Daoy (cell line): ENCODE measurements at regions not wholly inside any gene's neighbourhood (a gene's known extent, or its start where the extent isn't known, plus 50 kb on each side); places are given as distances from the start of the nearest gene placed in this dataset.
"Not testable (repeated sequence)": the region's sequence is repeated elsewhere in the genome, so short reads cannot be mapped to it uniquely, and the experiment has no call there.

ENCODE experiments used
- DNase-seq: peaks from one replicate; pipeline ENCODE4 v3.0.0-alpha.2; 2015; ENCODE audit warnings: low read depth

DNA sequence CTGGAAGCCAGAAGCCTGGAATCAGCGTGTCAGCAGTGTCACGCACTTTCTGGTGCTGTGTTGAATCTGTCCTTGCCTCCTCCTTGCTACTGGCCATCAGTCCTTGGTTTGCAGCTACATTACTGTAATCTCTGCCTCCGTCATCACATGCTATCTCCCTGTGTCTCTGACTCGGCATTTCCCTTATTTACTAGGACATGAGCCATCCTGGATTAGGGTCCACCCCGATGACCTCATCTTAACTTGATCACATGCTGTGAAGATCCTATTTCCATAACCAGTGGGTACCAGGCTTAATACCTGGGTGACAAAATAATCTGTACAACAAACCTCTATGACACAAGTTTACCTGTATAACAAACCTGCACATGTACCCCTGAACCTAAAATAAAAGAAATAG lies 518.0 kb upstream of the KLF6 start:
- peak; percentile 42 for DNase-seq

DNA sequence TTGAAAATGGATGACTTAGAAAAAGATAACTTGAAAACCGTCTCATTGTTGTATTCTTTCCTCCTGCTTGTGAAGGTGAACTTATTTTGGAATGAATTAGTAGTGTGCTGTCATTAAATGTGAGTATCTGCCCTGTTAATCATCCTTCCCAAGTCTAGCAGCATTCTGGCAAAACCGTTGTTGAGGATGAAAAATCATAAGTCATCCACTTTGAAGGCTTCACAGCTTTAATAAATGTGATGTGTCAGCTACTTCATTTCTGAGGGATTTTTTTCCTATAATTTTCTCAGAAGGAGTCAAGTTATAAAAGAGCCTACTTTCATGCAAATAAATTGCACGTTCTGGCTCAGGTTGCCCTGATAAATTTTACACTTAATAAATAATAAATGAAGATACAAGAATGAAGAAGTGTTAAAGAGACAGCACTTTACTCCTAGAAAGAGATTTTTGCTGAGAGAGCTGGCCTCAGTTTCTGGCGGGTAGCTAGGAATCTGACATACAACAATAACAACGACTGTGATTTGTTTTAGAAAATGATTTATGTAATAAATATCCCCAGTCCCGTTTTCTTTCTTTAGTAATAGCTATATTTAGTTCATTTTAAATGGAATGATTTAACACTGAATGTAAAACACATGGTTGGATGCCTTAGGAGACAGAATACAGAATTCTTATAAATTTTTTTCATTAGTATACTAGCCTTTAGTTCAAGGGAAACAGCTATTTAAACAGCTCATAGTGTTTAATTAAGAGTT lies 516.5 kb upstream of the KLF6 start:
- DNase-seq: no peak

DNA sequence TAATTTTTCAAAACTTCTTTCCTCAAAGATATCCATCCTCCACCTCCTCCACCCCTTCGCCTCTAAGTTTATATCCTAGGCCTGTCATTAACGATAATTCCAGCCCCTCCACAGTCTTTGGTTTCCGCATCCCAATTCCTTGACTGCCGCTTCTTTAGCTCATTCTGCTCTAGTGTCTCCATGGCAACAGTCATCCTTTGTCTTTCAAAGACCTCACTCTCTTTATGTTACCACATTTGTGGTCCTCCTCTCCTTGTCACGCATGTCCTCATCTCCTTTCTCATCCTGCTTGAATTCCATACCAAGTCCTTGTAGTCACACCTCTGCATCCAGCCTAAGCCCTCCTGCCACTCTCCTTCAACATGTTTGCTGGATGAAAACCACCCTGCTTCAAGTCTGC lies 511.2 kb upstream of the KLF6 start:
- DNase-seq: no peak

DNA sequence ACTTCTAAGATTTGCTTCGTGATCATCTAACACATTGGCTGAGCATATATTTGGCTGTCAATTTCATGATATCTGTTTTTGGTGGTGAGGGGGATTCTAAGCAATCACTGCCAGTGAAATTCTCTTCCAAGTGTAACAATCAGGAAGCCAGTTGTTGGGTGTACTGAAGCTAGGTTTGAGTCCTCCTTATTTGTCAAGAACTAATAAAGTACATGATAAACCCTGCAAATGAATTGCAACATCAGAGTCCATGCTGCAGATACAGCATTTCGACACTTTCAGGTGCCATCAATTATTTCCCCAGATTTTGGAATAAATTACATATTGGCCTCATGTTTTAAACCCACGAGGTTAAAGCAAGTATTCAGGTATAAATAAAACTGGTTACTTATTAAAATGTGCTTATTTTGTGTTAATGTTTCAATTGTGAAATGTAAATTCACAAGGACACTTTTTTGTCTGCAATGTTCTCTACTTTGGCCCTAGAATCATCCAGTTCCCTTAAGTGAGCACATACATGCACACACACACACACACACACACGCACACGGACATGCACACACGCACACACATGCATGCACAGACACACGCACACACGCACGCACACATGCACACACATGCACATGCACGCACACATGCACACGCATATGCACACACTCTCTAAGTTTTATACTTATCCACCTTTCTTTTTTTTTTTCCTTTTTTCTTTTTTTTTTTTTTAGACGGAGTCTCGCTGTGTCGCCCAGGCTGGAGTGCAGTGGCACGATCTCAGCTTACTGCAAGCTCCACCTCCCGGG lies 510.2 kb upstream of the KLF6 start:
- DNase-seq: no peak

DNA sequence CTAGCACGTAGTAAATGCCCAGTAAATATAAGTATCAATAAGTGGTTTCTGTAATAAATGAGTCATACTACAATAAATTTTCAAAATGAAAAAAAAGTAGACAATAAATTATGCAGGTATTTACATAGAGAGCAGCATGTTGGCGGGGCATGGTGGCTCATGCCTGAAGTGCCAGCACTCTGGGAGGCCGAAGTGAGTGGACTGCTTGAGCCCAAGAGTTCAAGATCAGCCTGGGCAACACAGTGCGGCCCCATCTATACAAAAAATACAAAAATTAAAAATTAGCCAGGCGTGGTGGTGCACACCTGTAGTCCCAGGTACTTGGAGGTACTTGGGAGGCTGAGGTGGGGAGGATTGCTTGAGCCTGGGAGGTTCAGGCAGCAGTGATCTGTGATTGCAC lies 509.3 kb upstream of the KLF6 start:
- no peak for DNase-seq

DNA sequence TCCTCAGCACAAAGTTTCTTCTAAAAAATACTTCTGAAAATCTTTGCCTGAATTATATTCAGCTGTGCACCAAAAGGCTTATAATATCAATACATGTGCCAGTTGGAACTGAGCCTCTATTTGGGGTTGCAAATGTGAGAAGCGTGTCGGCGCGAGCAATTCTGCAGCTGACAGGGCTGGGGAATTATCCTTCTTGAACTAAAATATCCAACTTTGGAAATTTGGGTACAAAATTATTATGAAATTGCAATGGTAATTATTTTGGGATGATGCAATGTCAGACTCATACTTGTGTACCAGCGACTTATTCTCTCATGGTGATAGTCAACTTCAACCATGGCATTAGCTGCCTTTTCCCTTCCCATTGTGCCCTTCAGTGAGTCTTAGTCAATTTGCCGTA lies 507.0 kb upstream of the KLF6 start:
- DNase-seq: no peak

DNA sequence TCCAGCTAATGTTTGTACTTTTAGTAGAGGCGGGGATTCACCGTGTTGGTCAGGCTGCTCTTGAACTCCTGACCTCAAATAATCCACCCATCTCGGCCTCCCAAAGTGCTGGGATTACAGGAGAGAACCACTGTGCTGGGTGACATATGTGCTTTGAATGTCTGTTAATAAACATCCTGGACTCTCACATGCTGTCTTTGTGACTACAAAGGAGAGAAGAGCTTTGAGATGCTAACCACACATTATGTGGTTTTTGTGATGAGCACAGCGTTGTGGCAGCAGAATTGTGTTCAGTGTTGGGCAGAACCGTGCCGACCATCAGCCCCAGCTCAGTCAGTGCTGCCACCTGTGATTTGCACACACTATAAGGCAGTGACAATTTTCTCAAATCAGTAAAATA lies 500.1 kb upstream of the KLF6 start:
- no peak for DNase-seq

DNA sequence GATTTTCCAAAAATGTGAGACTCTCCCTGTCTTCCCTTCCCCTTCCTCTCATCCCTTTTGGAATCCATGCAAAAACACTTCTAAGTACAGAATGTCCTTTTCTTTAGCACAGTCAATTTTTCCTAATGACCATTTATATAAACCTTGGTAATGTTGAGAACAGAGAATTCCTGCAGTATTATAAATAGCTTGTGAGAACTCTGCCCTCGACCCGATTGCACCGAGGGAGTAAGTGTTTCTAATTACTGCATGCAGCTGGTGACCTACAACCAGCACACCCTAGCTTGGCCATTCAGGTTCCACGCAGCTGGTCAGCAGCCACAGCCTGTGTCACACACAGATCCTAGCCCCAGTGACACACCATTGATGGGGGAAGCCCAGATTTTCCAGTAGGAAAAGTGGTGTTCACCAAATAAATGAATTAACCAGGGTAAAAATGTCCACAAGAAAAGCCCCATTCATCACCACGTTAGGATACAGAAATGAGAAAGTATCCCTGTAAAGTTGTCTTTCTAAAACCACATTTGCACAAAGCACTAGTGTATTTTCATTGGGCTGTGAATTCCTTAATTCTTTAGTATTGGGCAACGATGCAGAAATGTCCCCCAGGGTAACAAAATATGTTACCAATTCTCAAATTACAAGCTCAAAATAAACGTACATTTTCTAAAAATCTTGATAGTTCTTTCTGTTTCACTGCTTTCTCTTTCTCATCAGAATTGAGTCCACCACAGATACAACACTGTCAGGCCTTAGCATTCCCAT lies 499.0 kb upstream of the KLF6 start:
- no peak for DNase-seq

DNA sequence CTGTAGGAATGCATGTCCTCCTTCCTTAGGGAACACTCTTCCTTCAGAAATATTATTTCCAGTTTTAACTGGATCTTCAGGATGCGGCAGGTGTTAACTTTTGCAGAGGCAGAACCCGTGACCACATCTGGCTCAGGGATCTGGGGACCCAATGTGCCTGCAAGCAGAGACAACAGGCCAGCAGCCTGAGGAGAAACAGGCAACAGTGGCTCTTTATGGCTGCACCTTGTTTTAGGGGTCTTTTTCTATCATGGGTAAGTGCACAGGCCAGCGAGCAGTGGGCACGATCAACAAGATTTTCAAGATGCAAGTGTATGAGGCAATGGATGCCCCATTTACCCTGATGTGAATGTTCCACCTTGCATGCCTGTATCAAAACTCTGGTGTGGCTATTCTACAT lies 497.5 kb upstream of the KLF6 start:
- DNase-seq: no peak

DNA sequence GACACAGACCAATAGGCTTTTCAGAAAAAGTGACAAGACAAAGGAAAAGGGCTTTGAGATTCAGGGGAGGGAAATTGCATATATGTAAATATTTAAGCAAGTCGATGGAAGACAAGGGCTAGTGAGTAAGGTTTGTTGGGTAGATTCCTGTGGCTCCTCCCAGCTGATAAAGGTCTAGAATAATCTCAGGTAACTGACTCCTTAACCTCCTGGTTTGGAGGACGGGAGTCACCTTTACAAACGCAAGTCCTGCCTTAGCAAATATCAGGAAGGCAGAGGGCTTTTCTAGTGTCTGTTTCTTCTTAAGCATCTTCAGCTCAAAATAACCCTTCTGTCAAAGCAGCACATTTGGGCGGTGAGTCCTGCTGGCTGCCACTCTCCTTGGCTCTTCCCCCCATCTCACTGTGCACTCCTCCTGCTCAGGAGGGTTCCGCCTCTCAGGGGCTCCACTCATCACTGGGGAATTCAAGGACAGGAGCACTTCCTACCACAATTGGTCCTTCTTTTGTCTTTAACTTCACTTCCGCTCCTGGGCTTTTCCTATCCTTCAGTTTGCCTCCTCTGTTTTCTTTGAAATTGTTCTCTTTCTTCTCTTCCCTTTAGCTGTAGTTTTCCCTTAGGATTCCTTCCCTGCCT lies 496.3 kb upstream of the KLF6 start:
- peak; percentile 59 for DNase-seq

DNA sequence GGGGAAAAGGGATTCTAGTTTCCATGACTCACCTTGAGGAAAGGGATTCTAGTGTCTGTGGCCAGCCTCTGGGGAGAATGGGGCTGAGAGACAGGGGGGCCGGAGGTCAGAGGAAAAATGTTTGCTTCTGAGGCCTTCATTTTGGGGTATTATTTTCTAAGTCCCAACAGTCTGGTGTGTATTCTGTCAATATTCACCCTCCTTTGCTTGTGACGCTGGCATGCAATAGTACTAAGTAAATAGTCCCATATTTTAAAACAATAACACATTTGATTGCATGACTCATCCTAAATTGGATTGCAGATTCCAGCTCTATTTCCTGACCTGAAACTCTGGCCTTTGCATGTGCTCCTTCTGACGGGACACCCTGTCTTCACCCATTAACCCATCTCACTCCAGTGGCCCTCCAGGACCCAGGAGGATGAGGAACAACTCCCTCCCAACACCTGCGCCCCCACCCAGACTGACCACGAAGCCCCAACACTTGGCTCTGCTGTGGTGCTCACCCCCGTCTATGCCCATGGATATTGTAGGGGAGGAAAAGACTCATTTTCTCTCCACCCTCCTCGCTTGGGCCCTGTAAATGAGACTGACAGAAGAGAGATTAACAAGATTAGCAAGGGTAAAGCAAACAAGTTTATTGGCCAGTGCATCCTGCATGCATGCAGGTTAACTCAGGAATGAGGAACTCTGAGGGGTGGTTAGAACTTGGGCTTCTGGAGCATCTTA lies 495.6 kb upstream of the KLF6 start:
- DNase-seq: peak; percentile 28

DNA sequence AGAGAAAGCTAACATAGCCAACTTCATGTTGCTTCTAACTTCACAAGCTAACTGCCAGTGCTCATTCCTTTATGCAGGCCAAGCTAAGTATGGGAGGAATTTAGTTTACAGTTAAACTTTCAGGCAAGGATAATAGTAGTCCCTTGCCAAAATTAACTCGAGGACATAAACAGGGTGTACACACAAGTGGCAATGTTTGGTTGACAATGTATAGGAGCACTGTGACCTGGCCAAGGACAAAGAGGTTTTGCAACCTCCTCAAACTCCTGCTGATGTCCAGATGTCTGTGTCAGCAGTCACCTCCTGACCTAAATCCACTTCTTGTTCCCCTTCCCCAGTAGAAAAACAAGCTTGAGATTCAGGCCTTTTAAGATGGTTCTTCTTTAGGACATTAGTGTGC lies 494.6 kb upstream of the KLF6 start:
- DNase-seq: no peak

DNA sequence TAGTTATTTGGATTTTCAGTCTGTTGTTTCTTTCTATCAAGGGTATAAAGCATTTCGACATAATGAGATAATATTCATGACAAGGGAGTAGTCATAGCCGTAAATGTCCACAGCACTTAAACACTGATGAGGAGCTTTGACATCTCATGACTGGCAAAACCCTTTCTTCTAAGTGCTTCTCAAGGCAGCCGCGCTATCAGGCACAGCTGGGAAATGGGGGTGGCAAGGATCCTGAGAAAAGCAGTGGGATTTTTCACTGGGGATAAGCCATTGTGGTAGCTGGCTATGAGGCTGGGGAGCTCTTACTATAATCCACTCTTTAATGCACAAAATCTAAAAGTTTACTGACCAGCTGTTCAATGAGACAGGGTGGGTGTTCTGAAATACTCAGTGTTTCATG lies 493.2 kb upstream of the KLF6 start:
- no peak for DNase-seq

DNA sequence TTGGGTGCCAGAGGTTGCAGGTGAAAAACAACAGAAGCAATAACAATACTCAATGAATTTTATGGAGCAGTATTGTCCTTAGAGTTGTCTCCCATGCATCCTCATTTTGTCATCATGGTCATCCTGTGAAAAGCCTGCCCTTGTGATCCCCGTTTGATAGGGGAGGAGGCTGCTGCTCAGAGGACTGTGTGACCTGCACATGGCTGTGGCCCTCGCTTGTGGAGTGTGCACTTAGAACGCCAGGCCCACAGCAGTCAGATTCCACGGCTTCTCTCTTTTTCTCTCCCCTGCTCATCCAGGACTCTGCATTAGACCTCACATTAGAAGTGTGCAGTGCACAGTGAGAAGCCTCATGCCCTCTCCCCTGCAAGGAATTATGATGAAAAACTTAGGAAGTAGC lies 491.1 kb upstream of the KLF6 start:
- no peak for DNase-seq

DNA sequence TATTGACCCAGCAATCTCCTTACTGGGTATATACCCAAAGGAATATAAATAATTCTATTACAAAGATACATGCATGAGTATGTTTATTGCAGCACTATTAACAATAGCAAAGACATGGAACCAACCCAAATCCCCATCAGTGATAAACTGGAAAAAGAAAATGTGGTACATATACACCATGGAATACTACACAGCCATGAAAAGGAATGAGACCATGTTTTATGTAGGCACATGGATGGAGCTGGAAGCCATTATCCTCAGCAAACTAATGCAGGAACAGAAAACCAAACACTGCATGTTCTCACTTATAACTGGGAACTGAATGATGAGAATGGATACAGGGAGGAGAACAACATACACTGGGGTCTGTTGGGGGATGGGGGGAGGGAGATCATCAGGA lies 489.7 kb upstream of the KLF6 start:
- not testable (repeated sequence) for DNase-seq

DNA sequence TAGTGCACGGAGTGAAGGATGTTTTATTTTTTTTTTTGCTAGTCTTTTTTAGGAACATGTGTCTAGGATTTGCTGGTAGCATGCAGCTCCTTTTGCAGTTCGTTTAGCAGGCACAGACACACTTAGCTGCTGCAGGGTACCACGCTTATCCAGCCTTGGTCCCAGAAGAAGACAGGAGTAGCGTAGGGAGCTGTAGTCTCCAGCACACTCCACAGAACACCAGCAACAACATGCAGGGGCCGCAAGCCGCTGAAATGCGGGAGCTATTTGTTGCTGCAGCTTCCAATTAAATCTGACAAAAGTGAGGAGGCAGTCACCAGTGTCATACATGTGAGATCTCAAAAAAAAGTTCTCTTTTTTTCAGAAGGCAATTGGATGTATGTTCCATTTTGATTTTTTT lies 486.2 kb upstream of the KLF6 start:
- no peak for DNase-seq

DNA sequence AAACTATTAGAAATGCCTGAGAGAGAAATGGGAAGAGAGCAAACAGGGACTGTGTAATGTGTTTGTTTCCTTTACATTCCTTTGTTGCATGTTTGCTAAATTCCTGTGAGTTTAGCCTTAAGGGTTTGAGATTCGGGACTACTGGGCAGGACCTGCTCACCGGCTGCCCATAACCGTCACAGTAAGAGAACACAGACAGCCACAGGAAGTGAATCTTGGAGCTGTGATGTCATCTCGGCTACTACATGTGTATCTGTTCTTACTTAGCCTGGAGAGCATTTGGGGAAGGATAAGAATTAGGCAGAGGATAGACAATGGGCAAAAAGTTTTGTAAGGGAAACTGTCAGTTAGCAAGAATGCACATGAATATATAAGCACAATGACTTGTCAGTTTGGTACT lies 485.1 kb upstream of the KLF6 start:
- peak; percentile 34 for DNase-seq

DNA sequence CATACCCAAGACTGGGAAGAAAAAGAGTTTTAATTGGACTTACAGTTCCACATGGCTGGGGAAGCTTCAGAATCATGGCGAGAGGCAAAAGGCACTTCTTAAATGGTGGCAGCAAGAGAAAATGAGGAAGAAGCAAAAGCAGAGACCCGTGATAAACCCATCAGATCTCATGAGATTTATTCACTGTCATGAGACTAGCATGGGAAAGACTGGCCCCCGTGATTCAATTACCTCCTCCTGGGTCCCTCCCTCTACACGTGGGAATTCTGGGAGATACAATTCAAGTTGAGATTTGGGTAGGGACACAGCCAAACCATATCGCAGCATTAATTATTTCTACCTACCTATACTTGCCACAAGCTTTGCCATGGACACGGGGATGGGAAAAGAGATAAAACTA lies 483.5 kb upstream of the KLF6 start:
- not testable (repeated sequence) for DNase-seq

DNA sequence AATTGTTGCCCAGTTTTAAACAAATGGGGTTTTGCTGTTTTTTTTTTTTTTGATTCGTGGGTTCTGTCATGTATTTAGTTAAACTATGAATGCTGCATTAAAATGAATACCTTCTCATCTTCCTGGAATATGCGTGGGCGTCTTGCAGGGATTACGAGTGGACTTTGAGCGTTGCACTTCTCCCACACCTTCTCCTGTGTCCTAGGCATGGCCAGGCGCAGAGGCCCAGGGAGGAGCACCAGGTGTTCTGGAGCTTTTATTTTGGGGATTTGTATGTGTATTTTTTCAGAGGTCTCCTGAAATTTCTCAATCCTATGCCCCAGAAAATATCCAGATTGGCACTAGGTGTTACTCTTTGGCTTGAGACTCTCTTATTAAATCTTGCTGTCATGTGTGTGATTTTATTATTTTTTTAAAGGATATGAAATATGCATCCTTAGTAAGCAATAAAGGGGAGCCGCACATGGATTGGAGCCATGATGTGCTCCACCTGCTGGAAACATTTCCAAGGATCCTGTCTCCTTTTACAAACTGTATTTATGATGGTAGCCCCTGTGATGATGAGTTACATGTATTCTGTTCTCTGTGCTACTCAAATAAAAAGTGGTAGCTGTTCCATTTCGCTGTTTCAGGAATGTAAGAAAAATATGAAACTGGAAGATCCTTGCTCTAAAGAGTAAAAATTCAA lies 482.2 kb upstream of the KLF6 start:
- no peak for DNase-seq

DNA sequence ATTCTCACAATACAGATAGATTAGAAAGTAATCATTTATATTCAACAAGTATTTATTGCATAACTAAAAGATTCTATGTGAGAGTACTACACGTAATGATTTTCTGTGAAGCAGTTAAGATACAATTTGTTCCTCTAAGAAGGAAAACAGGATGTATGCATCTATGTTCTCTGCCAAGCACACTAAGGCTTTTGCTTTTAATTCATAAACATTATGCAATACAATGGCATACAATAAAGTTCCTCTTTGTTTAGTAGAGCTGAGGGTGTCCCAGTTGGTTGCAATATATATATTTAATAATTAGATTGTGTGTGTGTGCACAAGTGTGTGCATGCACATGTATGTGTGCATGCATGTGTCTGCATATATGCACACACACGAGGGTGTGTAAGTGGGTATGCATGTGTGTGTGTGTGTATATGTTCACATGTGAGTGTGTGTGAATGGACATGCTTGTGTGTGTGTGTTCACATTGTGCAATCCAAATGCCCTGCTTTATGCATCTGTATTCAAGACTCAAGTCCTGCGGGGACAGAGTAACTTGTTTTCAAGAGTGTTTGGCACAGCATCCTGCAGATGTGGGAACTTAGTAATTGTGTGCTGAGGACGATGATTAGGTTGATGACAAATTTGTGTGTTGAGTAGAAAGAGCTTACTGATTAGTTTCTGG lies 481.5 kb upstream of the KLF6 start:
- DNase-seq: no peak
